ENCODE measurements at regions not wholly inside any gene's neighbourhood (a gene's known extent, or its start where the extent isn't known, plus 50 kb on each side); places are given as distances from the start of the nearest gene placed in this dataset.
"Not testable (repeated sequence)": the region's sequence is repeated elsewhere in the genome, so short reads cannot be mapped to it uniquely, and the experiment has no call there.

DNA sequence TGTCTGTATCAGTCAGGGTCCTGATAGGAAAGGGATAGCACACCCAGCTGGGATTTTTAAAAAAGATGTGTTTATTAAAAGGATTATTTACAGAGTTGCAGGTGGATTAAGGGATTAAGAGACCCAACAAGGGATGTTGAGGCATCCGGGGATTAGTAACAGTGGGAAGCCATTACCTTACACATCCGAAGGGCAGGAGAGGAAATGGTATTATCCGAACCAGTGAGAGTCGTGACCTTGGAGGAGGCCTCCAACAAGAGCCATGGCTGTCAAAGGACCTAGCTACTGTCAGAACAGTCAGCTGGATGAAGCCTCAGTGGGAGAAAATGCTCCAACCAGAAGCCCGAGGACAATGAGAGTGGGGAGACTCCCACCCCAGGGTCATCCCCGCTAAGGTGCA lies 146.3 kb upstream of the KRAS start:
- H3K27ac ChIP-seq (ENCODE audit: low read depth, low read length): no peak overlapping the region
- H3K79me2 ChIP-seq (ENCODE audit: insufficient read depth, low read length): no peaks in the 10 kb centered on the region
- Mint-ChIP-seq H3K36me3 (ENCODE audit: low read depth, unreplicated experiment) (no peaks in the 10 kb centered on the region), H3K4me1 (ENCODE audit: low read depth, unreplicated experiment) (no peaks in the 10 kb centered on the region), H3K4me3 (ENCODE audit: unreplicated experiment) (no peak overlapping the region), H3K9me3 (ENCODE audit: unreplicated experiment) (peaks cover 2% of the 10 kb centered on the region), H3K27ac (ENCODE audit: unreplicated experiment) (no peak overlapping the region), H3K27me3 (ENCODE audit: low read depth, unreplicated experiment) (no peaks in the 10 kb centered on the region)
- no peaks in the 10 kb centered on the region for H3K36me3 ChIP-seq (ENCODE audit: insufficient read depth, low read length)
- no peaks in the 10 kb centered on the region for H3K9me3 ChIP-seq (ENCODE audit: insufficient read depth, low read depth, low read length)
- FAIRE-seq (no peak), DNase-seq (ENCODE audit: low read depth) (no peak)
- no peak overlapping the region for H3K4me3 ChIP-seq (ENCODE audit: insufficient read depth, low read depth, low read length)
- no peak for TF ChIP-seq EZH2 (IDR thresholded peaks at IDR 0.05; ENCODE audit: insufficient read depth, low read length)
- H2AFZ ChIP-seq (ENCODE audit: low read depth, low read length): no peak overlapping the region
- no peak overlapping the region for H3K4me2 ChIP-seq (ENCODE audit: low read length)
- H3K4me1 ChIP-seq (ENCODE audit: insufficient read depth, low read length): no peaks in the 10 kb centered on the region
- H3K9ac ChIP-seq (ENCODE audit: low read length): no peak overlapping the region
- no peaks in the 10 kb centered on the region for H4K20me1 ChIP-seq (ENCODE audit: insufficient read depth, low read length)
- H3K27me3 ChIP-seq (ENCODE audit: insufficient read depth, low read length): no peaks in the 10 kb centered on the region

DNA sequence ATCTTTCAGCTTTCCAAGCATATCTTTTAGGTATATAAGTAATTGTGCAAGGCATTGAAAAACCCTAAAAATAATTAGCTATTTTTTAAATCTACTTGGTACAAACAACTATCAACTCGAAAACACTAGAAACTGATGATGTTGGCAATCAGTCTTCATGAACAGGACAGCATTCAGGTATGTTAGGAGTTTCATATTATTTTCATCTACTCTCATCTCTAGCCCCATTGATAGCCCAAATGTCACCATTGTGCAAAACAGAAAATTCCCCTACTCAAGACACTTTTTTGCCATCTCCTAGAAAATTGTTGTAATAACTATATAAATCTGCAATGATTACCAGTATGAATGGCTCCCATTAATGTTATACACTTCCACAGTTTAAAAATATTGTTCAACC lies 144.5 kb upstream of the KRAS start:
- Mint-ChIP-seq H3K9me3 (ENCODE audit: unreplicated experiment) (no peaks in the 10 kb centered on the region), H3K36me3 (ENCODE audit: low read depth, unreplicated experiment) (no peaks in the 10 kb centered on the region), H3K4me3 (ENCODE audit: unreplicated experiment) (no peak overlapping the region), H3K27me3 (ENCODE audit: low read depth, unreplicated experiment) (no peaks in the 10 kb centered on the region), H3K27ac (ENCODE audit: unreplicated experiment) (no peak overlapping the region), H3K4me1 (ENCODE audit: low read depth, unreplicated experiment) (no peaks in the 10 kb centered on the region)
- Histone ChIP-seq H3K36me3 (ENCODE audit: insufficient read depth, low read length) (no peaks in the 10 kb centered on the region), H3K79me2 (ENCODE audit: insufficient read depth, low read length) (no peaks in the 10 kb centered on the region), H3K27ac (ENCODE audit: low read depth, low read length) (no peak overlapping the region), H3K4me3 (ENCODE audit: insufficient read depth, low read depth, low read length) (no peak overlapping the region), H3K4me1 (ENCODE audit: insufficient read depth, low read length) (no peaks in the 10 kb centered on the region), H4K20me1 (ENCODE audit: insufficient read depth, low read length) (no peaks in the 10 kb centered on the region), H3K9ac (ENCODE audit: low read length) (no peak overlapping the region), H3K4me2 (ENCODE audit: low read length) (no peak overlapping the region), H2AFZ (ENCODE audit: low read depth, low read length) (no peak overlapping the region), H3K27me3 (ENCODE audit: insufficient read depth, low read length) (no peaks in the 10 kb centered on the region), H3K9me3 (ENCODE audit: insufficient read depth, low read depth, low read length) (no peaks in the 10 kb centered on the region)
- FAIRE-seq (no peak), DNase-seq (ENCODE audit: low read depth) (no peak)
- TF ChIP-seq EZH2 (IDR thresholded peaks at IDR 0.05; ENCODE audit: insufficient read depth, low read length): no peak
- TF ChIP-seq CTCF (IDR thresholded peaks at IDR 0.05; ENCODE audit: insufficient read depth, low read depth, low read length): no peak

GRCh38 chr12:25394775-25395174 lies 144.0 kb upstream of the KRAS start:
- DNase-seq (ENCODE audit: low read depth); H3K79me2 ChIP-seq (ENCODE audit: insufficient read depth, low read length); H3K36me3 ChIP-seq (ENCODE audit: insufficient read depth, low read length); H3K9me3 Mint-ChIP-seq (ENCODE audit: unreplicated experiment); H3K36me3 Mint-ChIP-seq (ENCODE audit: low read depth, unreplicated experiment); H3K4me1 ChIP-seq (ENCODE audit: insufficient read depth, low read length); H3K27ac ChIP-seq (ENCODE audit: low read depth, low read length); H3K4me2 ChIP-seq (ENCODE audit: low read length); H3K27ac Mint-ChIP-seq (ENCODE audit: unreplicated experiment); H2AFZ ChIP-seq (ENCODE audit: low read depth, low read length); H3K4me3 ChIP-seq (ENCODE audit: insufficient read depth, low read depth, low read length); H3K4me1 Mint-ChIP-seq (ENCODE audit: low read depth, unreplicated experiment); FAIRE-seq; H4K20me1 ChIP-seq (ENCODE audit: insufficient read depth, low read length); H3K4me3 Mint-ChIP-seq (ENCODE audit: unreplicated experiment); H3K27me3 Mint-ChIP-seq (ENCODE audit: low read depth, unreplicated experiment); H3K9ac ChIP-seq (ENCODE audit: low read length); H3K9me3 ChIP-seq (ENCODE audit: insufficient read depth, low read depth, low read length); H3K27me3 ChIP-seq (ENCODE audit: insufficient read depth, low read length): not testable (repeated sequence)

DNA sequence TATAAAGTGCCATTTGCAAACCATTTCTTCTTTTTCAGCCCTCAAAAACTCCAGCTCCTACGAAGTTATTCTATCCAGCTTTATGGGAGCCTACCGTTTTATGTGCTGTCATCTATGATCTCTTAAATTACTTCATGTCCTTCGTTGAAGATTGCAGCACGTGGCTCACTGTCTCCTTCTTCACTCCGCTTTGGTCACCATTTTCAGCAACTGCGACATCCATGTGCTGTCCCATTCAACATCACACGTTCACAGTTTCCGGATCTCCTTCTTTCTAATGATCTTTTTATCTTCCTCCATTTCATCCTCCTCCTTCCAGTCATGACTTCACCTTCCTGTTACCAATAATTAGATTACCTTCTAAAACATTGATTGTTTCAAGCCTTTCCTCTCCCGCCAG lies 143.3 kb upstream of the KRAS start:
- H4K20me1 ChIP-seq (ENCODE audit: insufficient read depth, low read length): no peaks in the 10 kb centered on the region

More for the DNA sequence above, 143.3 kb upstream of the KRAS start:
- Mint-ChIP-seq H3K9me3 (ENCODE audit: unreplicated experiment) (no peaks in the 10 kb centered on the region), H3K4me3 (ENCODE audit: unreplicated experiment) (no peak overlapping the region), H3K27ac (ENCODE audit: unreplicated experiment) (no peak overlapping the region), H3K4me1 (ENCODE audit: low read depth, unreplicated experiment) (no peaks in the 10 kb centered on the region), H3K27me3 (ENCODE audit: low read depth, unreplicated experiment) (no peaks in the 10 kb centered on the region), H3K36me3 (ENCODE audit: low read depth, unreplicated experiment) (no peaks in the 10 kb centered on the region)
- Histone ChIP-seq H3K9ac (ENCODE audit: low read length) (no peak overlapping the region), H3K27me3 (ENCODE audit: insufficient read depth, low read length) (no peaks in the 10 kb centered on the region), H3K27ac (ENCODE audit: low read depth, low read length) (no peak overlapping the region), H3K9me3 (ENCODE audit: insufficient read depth, low read depth, low read length) (no peaks in the 10 kb centered on the region), H3K36me3 (ENCODE audit: insufficient read depth, low read length) (no peaks in the 10 kb centered on the region), H3K4me2 (ENCODE audit: low read length) (no peak overlapping the region), H3K79me2 (ENCODE audit: insufficient read depth, low read length) (no peaks in the 10 kb centered on the region), H3K4me1 (ENCODE audit: insufficient read depth, low read length) (no peaks in the 10 kb centered on the region), H2AFZ (ENCODE audit: low read depth, low read length) (no peak overlapping the region), H3K4me3 (ENCODE audit: insufficient read depth, low read depth, low read length) (no peak overlapping the region)
- no peak for DNase-seq (ENCODE audit: low read depth)
- FAIRE-seq: peak; percentile 20
- TF ChIP-seq EZH2 (IDR thresholded peaks at IDR 0.05; ENCODE audit: insufficient read depth, low read length) (no peak), CTCF (IDR thresholded peaks at IDR 0.05; ENCODE audit: insufficient read depth, low read depth, low read length) (no peak)
